22Rv1 (cell line): ENCODE measurements at regions not wholly inside any gene's neighbourhood (a gene's known extent, or its start where the extent isn't known, plus 50 kb on each side); places are given as distances from the start of the nearest gene placed in this dataset.

ENCODE experiments used
- ZFX ChIP-seq: fragments of 450-650 bp; IDR thresholded peaks from 2 replicates; pipeline ENCODE4 v1.6.1; 2017; ENCODE audit warnings: antibody characterized with exemption, borderline replicate concordance
- TF ChIP-seq, protein P1 (sequence below): fragments of 450-650 bp; IDR thresholded peaks from 2 replicates; pipeline ENCODE4 v1.5.1; 2017; ENCODE audit warnings: mild to moderate bottlenecking

DNA sequence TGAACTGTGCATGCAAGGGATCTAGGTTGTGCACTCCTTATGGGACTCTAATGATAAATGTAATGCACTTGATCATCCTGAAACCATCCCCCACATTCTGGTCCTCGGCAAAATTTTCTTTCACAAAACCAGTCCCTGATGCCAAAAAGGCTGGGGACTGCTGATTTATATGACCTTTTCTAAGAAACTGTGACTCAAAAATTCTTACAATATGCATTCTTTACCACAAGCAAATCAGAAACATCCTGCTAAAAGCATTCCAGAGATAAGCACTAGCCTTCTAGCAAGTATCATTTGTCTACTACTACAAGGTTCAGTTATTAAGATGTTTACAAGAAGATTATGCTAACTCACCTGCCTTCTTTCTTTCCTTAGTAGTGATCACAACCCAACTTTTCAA, 166.5 kb upstream of the PCDH7 start:
- TF ChIP-seq, protein P1, sequence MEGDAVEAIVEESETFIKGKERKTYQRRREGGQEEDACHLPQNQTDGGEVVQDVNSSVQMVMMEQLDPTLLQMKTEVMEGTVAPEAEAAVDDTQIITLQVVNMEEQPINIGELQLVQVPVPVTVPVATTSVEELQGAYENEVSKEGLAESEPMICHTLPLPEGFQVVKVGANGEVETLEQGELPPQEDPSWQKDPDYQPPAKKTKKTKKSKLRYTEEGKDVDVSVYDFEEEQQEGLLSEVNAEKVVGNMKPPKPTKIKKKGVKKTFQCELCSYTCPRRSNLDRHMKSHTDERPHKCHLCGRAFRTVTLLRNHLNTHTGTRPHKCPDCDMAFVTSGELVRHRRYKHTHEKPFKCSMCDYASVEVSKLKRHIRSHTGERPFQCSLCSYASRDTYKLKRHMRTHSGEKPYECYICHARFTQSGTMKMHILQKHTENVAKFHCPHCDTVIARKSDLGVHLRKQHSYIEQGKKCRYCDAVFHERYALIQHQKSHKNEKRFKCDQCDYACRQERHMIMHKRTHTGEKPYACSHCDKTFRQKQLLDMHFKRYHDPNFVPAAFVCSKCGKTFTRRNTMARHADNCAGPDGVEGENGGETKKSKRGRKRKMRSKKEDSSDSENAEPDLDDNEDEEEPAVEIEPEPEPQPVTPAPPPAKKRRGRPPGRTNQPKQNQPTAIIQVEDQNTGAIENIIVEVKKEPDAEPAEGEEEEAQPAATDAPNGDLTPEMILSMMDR = no peak
- no peak for TF ChIP-seq ZFX
